ENCODE measurements at regions not wholly inside any gene's neighbourhood (a gene's known extent, or its start where the extent isn't known, plus 50 kb on each side); places are given as distances from the start of the nearest gene placed in this dataset.
A peak's percentile ranks its signal among the peaks of the same experiment; 100 is the strongest.

- Histone ChIP-seq H3K4me3 (no peak overlapping the region), H3K27me3 (no peaks in the 10 kb centered on the region), H3K36me3 (ENCODE audit: low read depth, missing control alignments) (no peaks in the 10 kb centered on the region), H3K9me3 (no peaks in the 10 kb centered on the region), H3K27ac (no peak overlapping the region), H3K4me1 (no peaks in the 10 kb centered on the region)
- WGBS, 2 donors = 92 to 95% methylated on average over 12 to 13 of the region's 13 CpGs
- DNase-seq = no peak
- TF ChIP-seq CTCF (IDR thresholded peaks at IDR 0.05) = no peak
- TF ChIP-seq POLR2A (IDR thresholded peaks at IDR 0.05) = no peak
- intact Hi-C loops (cut with DNase I; ENCODE audit: low total_unique reads) = loop anchor here (10.0 kb wide), 1 partner anchor 505 kb away; the partner anchor contains the start of gene TSSK2
Measured at GRCh38 chr22:19639610-19640135, 74.6 kb upstream of the SEPTIN5 start.

DNA sequence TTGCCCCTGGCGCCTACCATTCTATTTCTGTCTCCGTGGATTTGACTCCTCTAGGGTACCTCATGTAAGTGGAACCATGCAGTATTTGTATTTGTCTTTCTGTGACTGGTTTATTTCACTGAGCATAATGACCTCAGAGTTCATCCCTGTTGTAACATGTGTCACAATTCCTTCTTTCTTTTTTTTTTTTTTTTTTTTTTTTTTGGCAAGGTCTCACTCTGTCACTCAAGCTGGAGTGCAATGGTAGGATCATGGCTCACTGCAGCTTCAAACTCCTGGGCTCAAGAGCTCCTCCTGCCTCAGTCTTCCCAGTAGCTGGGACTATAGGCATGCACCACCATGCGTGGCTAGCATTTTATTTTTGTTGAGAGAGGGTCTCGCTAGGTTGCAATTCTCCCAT, 74.0 kb upstream of the SEPTIN5 start:
- H3K4me1 ChIP-seq = no peaks in the 10 kb centered on the region
- H3K36me3 ChIP-seq (ENCODE audit: low read depth, missing control alignments) = no peaks in the 10 kb centered on the region
- H3K27ac ChIP-seq = no peak overlapping the region
- no peaks in the 10 kb centered on the region for H3K27me3 ChIP-seq
- no peak for TF ChIP-seq POLR2A (IDR thresholded peaks at IDR 0.05)
- TF ChIP-seq CTCF (IDR thresholded peaks at IDR 0.05) = no peak
- 90 to 97% methylated on average over 4 of the region's 4 CpGs for WGBS, 2 donors
- intact Hi-C loops (cut with DNase I; ENCODE audit: low total_unique reads) = no loop called here
- DNase-seq = no peak
- no peaks in the 10 kb centered on the region for H3K9me3 ChIP-seq
- H3K4me3 ChIP-seq = no peak overlapping the region

DNA sequence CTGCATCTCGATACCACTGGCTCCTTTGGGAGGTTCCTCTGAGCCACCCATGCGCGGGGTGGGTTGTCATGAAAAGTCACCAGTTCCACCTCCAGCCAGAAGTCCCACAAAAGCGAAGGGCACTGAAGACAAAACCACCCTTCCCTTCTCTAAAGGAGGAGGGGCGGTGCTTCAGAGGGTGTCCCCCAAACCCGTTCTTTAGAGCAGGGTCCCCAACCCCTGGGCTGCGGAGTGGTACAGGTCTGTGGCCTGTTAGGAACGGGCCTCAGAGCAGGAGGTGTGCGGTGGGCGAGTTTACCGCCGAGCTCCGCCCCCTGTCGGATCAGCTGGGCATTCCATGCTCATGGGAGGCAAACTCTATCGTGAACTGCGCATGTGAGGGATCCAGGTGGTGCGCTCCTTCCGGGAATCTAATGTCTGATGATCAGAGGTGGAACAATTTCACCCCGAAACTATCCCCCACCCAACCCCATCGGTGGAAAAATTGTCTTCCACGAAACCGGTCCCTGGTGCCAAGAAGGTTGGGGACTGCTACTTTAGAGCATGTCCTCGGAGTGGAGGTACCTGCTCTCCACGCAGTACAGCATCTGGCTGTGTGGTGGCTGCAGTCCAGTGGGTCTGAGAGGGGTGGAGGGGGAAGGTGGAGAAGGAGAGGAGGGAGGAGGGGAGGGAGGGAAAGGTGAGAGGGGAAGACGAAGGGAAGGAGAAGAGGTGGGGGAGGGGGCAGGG, 72.9 kb upstream of the SEPTIN5 start:
- Histone ChIP-seq H3K27ac (no peak overlapping the region), H3K27me3 (no peaks in the 10 kb centered on the region), H3K4me3 (peak overlapping the region; percentile 21 to 39), H3K36me3 (ENCODE audit: low read depth, missing control alignments) (no peaks in the 10 kb centered on the region), H3K4me1 (no peaks in the 10 kb centered on the region), H3K9me3 (no peaks in the 10 kb centered on the region)
- WGBS, 2 donors = 29 to 38% methylated on average over 17 to 25 of the region's 25 CpGs
- DNase-seq = peak; percentile 73
- TF ChIP-seq POLR2A (IDR thresholded peaks at IDR 0.05) (no peak), CTCF (IDR thresholded peaks at IDR 0.05) (peak in 2 of 3 experiments; percentile 14 to 23)
- intact Hi-C loops (cut with DNase I; ENCODE audit: low total_unique reads) = no loop called here

DNA sequence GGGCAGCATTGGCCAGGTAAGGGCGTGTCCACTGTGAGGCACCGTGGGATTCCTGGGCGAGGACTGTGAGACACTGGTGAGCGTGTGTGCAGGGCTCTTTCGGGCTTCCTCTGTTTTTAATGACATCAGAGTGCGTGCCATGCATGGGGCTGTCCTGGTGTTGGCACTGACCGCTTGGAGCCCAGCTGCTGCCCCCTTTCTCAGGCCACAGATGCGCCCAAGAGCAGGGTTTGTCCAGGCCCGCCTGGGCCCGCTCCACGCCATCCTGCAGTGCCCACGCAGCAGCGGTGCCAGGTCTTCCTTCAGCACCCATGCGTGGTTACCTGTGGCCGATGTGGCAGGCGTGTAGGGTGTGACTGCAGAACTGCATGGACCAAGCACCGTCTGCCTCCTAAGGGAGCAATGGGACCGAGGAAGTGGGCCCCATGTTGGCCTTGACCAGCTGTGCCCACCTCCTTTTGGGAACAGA, 72.3 kb upstream of the SEPTIN5 start:
- Histone ChIP-seq H3K4me1 (no peaks in the 10 kb centered on the region), H3K27me3 (no peaks in the 10 kb centered on the region), H3K36me3 (ENCODE audit: low read depth, missing control alignments) (no peaks in the 10 kb centered on the region), H3K9me3 (no peaks in the 10 kb centered on the region), H3K27ac (no peak overlapping the region), H3K4me3 (peak overlapping the region in 1 of 2 donors; percentile 21)
- intact Hi-C loops (cut with DNase I; ENCODE audit: low total_unique reads) = no loop called here
- 72 to 73% methylated on average over 8 to 17 of the region's 18 CpGs for WGBS, 2 donors
- TF ChIP-seq CTCF (IDR thresholded peaks at IDR 0.05) (no peak), POLR2A (IDR thresholded peaks at IDR 0.05) (no peak)
- DNase-seq = no peak
